Chondrocyte (in vitro differentiated cells): ENCODE measurements at regions not wholly inside any gene's neighbourhood (a gene's known extent, or its start where the extent isn't known, plus 50 kb on each side); places are given as distances from the start of the nearest gene placed in this dataset.

Experiments
- DNase-seq: peaks from one replicate; pipeline ENCODE4 v3.0.0; 2021; ENCODE audit warnings: mixed read lengths, low spot score
- H3K27ac Mint-ChIP-seq: one replicate; pipeline ENCODE4 v1.8.0; 2021; ENCODE audit warnings: mild to moderate bottlenecking, moderate library complexity, mixed read lengths; ENCODE audit not compliant: unreplicated experiment
- H3K27me3 Mint-ChIP-seq: 2 replicates; pipeline ENCODE4 v1.8.0; 2021; ENCODE audit warnings: low read depth, mixed read lengths
- H3K36me3 Mint-ChIP-seq: 2 replicates; pipeline ENCODE4 v1.8.0; 2021; ENCODE audit warnings: low read depth, mixed read lengths
- H3K4me1 Mint-ChIP-seq: 2 replicates; pipeline ENCODE4 v1.8.0; 2021; ENCODE audit warnings: low read depth, mild to moderate bottlenecking, mixed read lengths
- H3K4me3 Mint-ChIP-seq: one replicate; pipeline ENCODE4 v1.8.0; 2021; ENCODE audit warnings: mild to moderate bottlenecking, moderate library complexity, mixed read lengths; ENCODE audit not compliant: unreplicated experiment
- H3K9me3 Mint-ChIP-seq: 2 replicates; pipeline ENCODE4 v1.8.0; 2021; ENCODE audit warnings: low read depth, mixed read lengths
- TF ChIP-seq, protein P1 (sequence below): fragments of 200-600 bp; sonication (generic); IDR thresholded peaks from 2 replicates; pipeline ENCODE4 v1.5.0; 2021; ENCODE audit warnings: antibody characterized with exemption, mild to moderate bottlenecking, moderate library complexity

DNA sequence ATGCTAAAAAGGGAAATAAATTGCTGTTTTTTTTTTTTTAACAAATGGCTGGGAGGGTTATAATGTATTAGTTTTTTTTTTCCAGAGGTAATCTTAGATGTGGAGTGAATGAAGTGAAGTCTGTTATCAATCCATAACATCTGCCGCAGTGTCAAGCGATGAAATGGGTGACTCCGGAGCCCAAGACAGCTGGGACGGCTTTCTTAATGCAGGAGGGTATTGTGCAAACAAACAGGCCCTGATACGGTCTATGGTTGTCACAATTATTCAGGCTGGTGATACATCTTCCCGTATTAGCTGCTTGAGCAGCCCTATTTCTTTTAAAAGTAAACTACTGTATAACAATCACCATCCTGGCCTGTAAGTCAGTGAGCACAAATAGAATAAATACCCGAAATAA is 1231.2 kb downstream of the GATA3 start:
- peaks cover 7% of the 10 kb centered on the region for H3K27me3 Mint-ChIP-seq
- no peaks in the 10 kb centered on the region for H3K4me1 Mint-ChIP-seq
- H3K9me3 Mint-ChIP-seq: no peaks in the 10 kb centered on the region
- H3K4me3 Mint-ChIP-seq: no peak overlapping the region
- no peaks in the 10 kb centered on the region for H3K36me3 Mint-ChIP-seq
- TF ChIP-seq, protein P1, sequence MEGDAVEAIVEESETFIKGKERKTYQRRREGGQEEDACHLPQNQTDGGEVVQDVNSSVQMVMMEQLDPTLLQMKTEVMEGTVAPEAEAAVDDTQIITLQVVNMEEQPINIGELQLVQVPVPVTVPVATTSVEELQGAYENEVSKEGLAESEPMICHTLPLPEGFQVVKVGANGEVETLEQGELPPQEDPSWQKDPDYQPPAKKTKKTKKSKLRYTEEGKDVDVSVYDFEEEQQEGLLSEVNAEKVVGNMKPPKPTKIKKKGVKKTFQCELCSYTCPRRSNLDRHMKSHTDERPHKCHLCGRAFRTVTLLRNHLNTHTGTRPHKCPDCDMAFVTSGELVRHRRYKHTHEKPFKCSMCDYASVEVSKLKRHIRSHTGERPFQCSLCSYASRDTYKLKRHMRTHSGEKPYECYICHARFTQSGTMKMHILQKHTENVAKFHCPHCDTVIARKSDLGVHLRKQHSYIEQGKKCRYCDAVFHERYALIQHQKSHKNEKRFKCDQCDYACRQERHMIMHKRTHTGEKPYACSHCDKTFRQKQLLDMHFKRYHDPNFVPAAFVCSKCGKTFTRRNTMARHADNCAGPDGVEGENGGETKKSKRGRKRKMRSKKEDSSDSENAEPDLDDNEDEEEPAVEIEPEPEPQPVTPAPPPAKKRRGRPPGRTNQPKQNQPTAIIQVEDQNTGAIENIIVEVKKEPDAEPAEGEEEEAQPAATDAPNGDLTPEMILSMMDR: no peak
- DNase-seq: no peak
- no peak overlapping the region for H3K27ac Mint-ChIP-seq

DNA sequence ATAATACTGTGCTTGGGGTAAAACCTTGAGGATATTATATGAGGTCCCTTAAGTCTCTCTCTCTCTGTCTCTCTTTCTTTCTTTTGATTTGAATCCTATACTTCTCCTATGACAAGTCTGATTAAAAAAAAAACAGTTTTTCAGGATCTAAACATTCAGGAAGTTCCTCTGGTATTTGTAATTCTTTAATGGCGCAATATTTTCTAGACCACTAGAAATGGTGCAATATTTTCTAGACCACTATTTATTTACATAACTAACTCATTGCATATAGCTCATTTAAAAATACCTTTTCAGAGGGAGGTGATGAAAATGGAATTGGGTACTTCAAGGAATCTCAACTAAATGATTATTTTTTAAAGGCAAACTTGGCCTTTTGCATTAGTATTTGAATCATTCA is 1235.3 kb downstream of the GATA3 start:
- no peaks in the 10 kb centered on the region for H3K9me3 Mint-ChIP-seq
- H3K4me1 Mint-ChIP-seq: no peaks in the 10 kb centered on the region

DNA sequence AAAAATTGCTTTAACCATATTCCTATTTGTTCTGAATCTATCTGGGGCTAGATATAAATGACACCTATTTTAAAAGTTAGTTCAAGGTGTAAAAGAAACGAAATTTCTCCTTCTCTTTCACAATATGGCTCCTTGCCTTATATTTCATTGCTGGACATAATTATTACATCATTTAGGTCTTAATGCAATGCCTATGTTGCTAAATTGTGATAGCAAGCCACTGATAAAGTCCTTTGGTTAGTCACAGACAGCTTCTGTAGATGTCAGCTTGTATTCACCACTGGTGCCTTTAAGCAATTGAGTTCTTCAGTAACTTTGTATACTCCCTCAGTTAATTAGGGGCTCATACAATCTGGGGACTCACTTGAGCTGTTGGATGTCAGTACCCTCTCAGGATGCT is 1236.6 kb downstream of the GATA3 start:
- H3K27ac Mint-ChIP-seq: no peak overlapping the region
- H3K9me3 Mint-ChIP-seq: no peaks in the 10 kb centered on the region
- no peak for DNase-seq
- H3K4me3 Mint-ChIP-seq: no peak overlapping the region
- no peaks in the 10 kb centered on the region for H3K4me1 Mint-ChIP-seq
- TF ChIP-seq, protein P1: no peak
- H3K36me3 Mint-ChIP-seq: no peaks in the 10 kb centered on the region
- peaks cover 10% of the 10 kb centered on the region for H3K27me3 Mint-ChIP-seq

More for the DNA sequence above, 1235.3 kb downstream of the GATA3 start:
- TF ChIP-seq, protein P1: no peak
- Mint-ChIP-seq H3K27ac (no peak overlapping the region), H3K27me3 (peaks cover 6% of the 10 kb centered on the region), H3K4me3 (no peak overlapping the region), H3K36me3 (no peaks in the 10 kb centered on the region)
- DNase-seq: no peak

DNA sequence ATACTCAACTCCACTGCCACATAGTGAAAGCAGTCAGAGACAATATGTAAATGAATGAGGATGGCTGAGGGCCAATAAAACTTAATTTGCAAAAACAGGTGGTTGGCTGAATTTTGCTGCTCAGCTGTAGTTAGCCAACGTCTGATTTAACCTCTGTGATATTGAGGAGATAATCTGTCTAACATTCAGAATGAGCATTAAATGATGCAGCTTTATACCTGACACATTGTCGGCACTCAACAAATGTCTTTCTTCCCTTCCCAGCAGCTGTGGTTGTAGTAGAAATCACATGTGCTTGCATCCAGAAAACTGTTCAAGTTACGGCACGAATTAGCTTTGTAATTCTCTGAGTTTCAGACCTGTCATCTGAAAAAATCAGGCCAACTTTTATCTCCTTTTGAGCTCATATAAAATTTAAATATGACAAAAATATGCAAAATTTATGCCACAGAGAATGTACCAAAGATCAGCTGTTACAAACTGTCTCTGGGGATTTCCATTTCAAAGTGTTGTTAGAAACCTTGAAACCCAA is 1239.7 kb downstream of the GATA3 start:
- Mint-ChIP-seq H3K27me3 (peaks cover 15% of the 10 kb centered on the region), H3K27ac (no peak overlapping the region), H3K36me3 (no peaks in the 10 kb centered on the region), H3K4me1 (no peaks in the 10 kb centered on the region), H3K9me3 (no peaks in the 10 kb centered on the region), H3K4me3 (no peak overlapping the region)
- DNase-seq: no peak
- TF ChIP-seq, protein P1: no peak

DNA sequence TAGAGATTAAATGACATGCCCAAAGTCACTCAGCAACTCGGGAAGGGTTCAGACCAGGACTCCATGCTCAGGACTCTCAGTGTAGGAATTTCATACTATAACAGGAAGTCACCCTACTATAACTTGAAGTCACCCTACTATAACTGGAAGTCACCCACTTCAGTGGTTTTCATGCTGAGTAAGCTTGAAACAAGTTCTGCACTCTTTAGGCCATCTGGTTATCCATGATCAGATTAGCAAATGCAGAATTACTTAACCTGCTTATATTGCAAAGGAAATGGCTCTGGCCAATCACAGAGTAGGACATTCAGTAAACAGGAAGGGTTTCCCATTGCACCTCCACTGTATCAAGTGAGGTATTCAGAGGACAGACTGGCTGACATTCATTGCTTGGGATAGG is 1240.4 kb downstream of the GATA3 start:
- no peaks in the 10 kb centered on the region for H3K36me3 Mint-ChIP-seq
- TF ChIP-seq, protein P1: no peak

More for the DNA sequence above, 1240.4 kb downstream of the GATA3 start:
- no peak for DNase-seq
- Mint-ChIP-seq H3K4me3 (no peak overlapping the region), H3K9me3 (no peaks in the 10 kb centered on the region), H3K27me3 (peaks cover 17% of the 10 kb centered on the region), H3K4me1 (no peaks in the 10 kb centered on the region), H3K27ac (no peak overlapping the region)
